ENCODE measurements at regions not wholly inside any gene's neighbourhood (a gene's known extent, or its start where the extent isn't known, plus 50 kb on each side); places are given as distances from the start of the nearest gene placed in this dataset.

GRCh38 chr1:83637009-83637408 is 361.9 kb downstream of the TTLL7 start (continued):
- TF ChIP-seq, protein P1, sequence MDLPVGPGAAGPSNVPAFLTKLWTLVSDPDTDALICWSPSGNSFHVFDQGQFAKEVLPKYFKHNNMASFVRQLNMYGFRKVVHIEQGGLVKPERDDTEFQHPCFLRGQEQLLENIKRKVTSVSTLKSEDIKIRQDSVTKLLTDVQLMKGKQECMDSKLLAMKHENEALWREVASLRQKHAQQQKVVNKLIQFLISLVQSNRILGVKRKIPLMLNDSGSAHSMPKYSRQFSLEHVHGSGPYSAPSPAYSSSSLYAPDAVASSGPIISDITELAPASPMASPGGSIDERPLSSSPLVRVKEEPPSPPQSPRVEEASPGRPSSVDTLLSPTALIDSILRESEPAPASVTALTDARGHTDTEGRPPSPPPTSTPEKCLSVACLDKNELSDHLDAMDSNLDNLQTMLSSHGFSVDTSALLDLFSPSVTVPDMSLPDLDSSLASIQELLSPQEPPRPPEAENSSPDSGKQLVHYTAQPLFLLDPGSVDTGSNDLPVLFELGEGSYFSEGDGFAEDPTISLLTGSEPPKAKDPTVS (IDR thresholded peaks at IDR 0.05; ENCODE audit: low read depth, low read length), result no peak
- TF ChIP-seq IRF4 (IDR thresholded peaks at IDR 0.05; ENCODE audit: low read depth, low read length) (no peak), BACH1 (IDR thresholded peaks at IDR 0.05; ENCODE audit: borderline replicate concordance) (no peak), RAD21 (IDR thresholded peaks at IDR 0.05; ENCODE audit: insufficient read depth, low read depth, low read length) (no peak)

DNA sequence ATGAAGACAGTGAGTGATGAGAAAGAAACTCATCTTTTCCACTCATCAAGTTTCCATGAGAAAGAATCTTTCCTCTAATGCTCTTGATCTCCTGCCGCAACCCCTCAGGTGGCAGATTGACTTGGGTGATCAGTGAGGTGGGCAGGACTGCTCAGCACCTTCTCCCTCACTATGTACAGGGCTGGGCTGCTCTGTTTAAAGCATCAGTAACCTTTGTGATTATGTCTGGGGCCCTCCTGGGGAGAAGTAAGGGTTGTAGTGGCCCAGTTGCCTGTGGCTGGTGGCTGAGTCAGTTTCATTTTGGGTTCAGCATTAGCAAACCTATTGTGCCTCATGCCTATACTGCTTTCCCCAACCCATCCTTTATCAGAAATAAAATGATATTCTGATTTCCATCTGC is 366.0 kb downstream of the TTLL7 start:
- ATAC-seq (no peak), DNase-seq (ENCODE audit: low read depth, low spot score) (no peak), FAIRE-seq (no peak)
- H3K9me3 ChIP-seq (replicated peaks; ENCODE audit: control insufficient read depth, insufficient read depth, low read length), result no peaks in the 10 kb centered on the region
- POLR2A ChIA-PET, result no interaction called here
- no peak for TF ChIP-seq USF2 (IDR thresholded peaks at IDR 0.05; ENCODE audit: borderline replicate concordance, low read depth, low read length)
- no peak for TF ChIP-seq IRF4 (IDR thresholded peaks at IDR 0.05; ENCODE audit: low read depth, low read length)
- TF ChIP-seq, protein P2, sequence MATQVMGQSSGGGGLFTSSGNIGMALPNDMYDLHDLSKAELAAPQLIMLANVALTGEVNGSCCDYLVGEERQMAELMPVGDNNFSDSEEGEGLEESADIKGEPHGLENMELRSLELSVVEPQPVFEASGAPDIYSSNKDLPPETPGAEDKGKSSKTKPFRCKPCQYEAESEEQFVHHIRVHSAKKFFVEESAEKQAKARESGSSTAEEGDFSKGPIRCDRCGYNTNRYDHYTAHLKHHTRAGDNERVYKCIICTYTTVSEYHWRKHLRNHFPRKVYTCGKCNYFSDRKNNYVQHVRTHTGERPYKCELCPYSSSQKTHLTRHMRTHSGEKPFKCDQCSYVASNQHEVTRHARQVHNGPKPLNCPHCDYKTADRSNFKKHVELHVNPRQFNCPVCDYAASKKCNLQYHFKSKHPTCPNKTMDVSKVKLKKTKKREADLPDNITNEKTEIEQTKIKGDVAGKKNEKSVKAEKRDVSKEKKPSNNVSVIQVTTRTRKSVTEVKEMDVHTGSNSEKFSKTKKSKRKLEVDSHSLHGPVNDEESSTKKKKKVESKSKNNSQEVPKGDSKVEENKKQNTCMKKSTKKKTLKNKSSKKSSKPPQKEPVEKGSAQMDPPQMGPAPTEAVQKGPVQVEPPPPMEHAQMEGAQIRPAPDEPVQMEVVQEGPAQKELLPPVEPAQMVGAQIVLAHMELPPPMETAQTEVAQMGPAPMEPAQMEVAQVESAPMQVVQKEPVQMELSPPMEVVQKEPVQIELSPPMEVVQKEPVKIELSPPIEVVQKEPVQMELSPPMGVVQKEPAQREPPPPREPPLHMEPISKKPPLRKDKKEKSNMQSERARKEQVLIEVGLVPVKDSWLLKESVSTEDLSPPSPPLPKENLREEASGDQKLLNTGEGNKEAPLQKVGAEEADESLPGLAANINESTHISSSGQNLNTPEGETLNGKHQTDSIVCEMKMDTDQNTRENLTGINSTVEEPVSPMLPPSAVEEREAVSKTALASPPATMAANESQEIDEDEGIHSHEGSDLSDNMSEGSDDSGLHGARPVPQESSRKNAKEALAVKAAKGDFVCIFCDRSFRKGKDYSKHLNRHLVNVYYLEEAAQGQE (IDR thresholded peaks at IDR 0.05; ENCODE audit: low read depth, low read length), result no peak
- no peak for TF ChIP-seq DPF2 (IDR thresholded peaks at IDR 0.05)
- RAD21 ChIA-PET (ENCODE audit: unreplicated experiment), result no interaction called here
- H3K4me2 ChIP-seq (ENCODE audit: control insufficient read depth, insufficient read depth), result no peak overlapping the region
- WGBS (ENCODE audit: insufficient coverage, insufficient replicate concordance, low lambda C conversion rate, missing lambda C conversion rate), result 92% methylated on average over 1 of the region's 1 CpG
- SMC1A ChIA-PET (ENCODE audit: uncharacterized antibody, unreplicated experiment), result no interaction called here
- intact Hi-C loops (cut with micrococcal nuclease; ENCODE audit: unreplicated experiment) (no loop called here), in situ Hi-C loops (cut with MboI) (no loop called here)
- H3K4me3 ChIP-seq, result no peak overlapping the region
- no peaks in the 10 kb centered on the region for H3K36me3 ChIP-seq (ENCODE audit: control insufficient read depth in 2 of 2, insufficient read depth in 2 of 2, low read length in 1 of 2)
- H3K9ac ChIP-seq (ENCODE audit: control insufficient read depth, insufficient read depth, low read length), result no peak overlapping the region
- no TSS peak for BruUV-seq (replicated peaks)
- no peaks in the 10 kb centered on the region for H3K4me1 ChIP-seq (ENCODE audit: control insufficient read depth, insufficient read depth, low read length)
- CTCF ChIA-PET, result no interaction called here
- no peak overlapping the region for H3K27ac ChIP-seq (ENCODE audit: control insufficient read depth, insufficient read depth)
- H4K20me1 ChIP-seq (ENCODE audit: control insufficient read depth, insufficient read depth), result no peaks in the 10 kb centered on the region
- H3K27me3 ChIP-seq (replicated peaks in 1 of 2; ENCODE audit: control insufficient read depth in 2 of 2, insufficient read depth in 2 of 2, low read length in 1 of 2), result no peaks in the 10 kb centered on the region
- no peaks in the 10 kb centered on the region for H3K79me2 ChIP-seq (ENCODE audit: control insufficient read depth, insufficient read depth, low read length)
- no peak overlapping the region for H2AFZ ChIP-seq (ENCODE audit: control insufficient read depth, low read depth, low read length)
